BJ (cell line): ENCODE measurements at regions not wholly inside any gene's neighbourhood (a gene's known extent, or its start where the extent isn't known, plus 50 kb on each side); places are given as distances from the start of the nearest gene placed in this dataset.

Experiments
- CTCF ChIA-PET: fragments of 350-600 bp; formaldehyde crosslinking; extraction: SDS; loops from one replicate; lab custom pipeline; 2021; ENCODE audit warnings: antibody characterized with exemption, inconsistent platforms; lab: Yijun Ruan, JAX
- POLR2A ChIA-PET: fragments of 300-600 bp; sonication (Branson Sonifier 250); formaldehyde crosslinking; extraction: SDS; loops from one replicate; lab custom pipeline; 2021; ENCODE audit warnings: antibody characterized with exemption; lab: Charles Lee
- DNase-seq: peaks from one replicate; pipeline ENCODE4 v3.0.0-alpha.2; 2011; ENCODE audit warnings: low read depth
- H3K27me3 ChIP-seq: 2 replicates; pipeline ENCODE4 v1.6.0; 2011; ENCODE audit warnings: low read length; ENCODE audit not compliant: control insufficient read depth, insufficient read depth
- H3K36me3 ChIP-seq: 2 replicates; pipeline ENCODE4 v1.5.1; 2011; ENCODE audit warnings: low read length; ENCODE audit not compliant: control insufficient read depth, insufficient read depth
- H3K4me3 ChIP-seq: 2 replicates; pipeline ENCODE4 v1.5.1; 2011; ENCODE audit warnings: low read depth, mild to moderate bottlenecking, control low read depth, low read length
- TF ChIP-seq, protein P1 (sequence below): IDR thresholded peaks from 2 replicates; pipeline ENCODE4 v1.5.1; 2011; ENCODE audit warnings: low read depth, mild to moderate bottlenecking, control low read depth, inconsistent platforms, low read length, moderate library complexity; ENCODE audit not compliant: insufficient read depth

DNA sequence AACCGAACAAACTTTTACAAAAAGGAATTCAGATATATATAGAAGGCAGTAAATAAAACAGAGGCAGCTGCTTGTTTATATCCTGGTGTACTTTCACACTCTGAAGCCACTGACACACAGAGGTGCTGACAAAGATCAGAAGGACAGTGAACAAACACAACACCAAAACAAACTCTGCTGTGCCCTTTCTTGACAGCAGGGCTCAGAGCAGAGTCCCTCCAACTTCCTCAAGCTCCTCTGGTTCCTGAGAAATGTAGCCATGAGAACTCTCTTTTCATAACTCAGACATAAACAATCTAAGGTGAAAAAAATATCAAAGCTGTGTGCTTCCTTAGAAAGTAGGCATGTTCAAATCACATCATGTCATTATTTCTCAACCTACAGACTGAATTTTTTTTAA is 1052.8 kb upstream of the SPRY2 start:
- POLR2A ChIA-PET = no interaction called here

DNA sequence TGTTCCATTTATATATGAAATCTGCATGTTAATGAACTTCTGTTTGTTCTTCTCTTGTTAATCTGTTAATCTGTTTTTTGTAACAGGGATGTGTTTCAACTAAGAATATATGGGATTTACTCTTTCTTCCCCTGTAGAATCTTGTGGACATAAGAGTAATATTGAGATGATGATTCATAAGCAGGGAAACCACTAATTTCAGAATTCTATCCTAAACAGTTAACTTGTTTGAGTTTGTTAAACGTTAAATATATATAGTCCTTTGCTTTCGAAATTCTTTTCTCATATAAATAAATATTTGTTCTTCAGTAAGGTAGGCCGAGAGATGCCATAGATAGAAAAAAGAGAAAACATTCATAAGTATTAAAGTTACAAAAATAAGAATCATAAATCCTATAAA is 1052.2 kb upstream of the SPRY2 start:
- no peaks in the 10 kb centered on the region for H3K36me3 ChIP-seq
- TF ChIP-seq, protein P1, sequence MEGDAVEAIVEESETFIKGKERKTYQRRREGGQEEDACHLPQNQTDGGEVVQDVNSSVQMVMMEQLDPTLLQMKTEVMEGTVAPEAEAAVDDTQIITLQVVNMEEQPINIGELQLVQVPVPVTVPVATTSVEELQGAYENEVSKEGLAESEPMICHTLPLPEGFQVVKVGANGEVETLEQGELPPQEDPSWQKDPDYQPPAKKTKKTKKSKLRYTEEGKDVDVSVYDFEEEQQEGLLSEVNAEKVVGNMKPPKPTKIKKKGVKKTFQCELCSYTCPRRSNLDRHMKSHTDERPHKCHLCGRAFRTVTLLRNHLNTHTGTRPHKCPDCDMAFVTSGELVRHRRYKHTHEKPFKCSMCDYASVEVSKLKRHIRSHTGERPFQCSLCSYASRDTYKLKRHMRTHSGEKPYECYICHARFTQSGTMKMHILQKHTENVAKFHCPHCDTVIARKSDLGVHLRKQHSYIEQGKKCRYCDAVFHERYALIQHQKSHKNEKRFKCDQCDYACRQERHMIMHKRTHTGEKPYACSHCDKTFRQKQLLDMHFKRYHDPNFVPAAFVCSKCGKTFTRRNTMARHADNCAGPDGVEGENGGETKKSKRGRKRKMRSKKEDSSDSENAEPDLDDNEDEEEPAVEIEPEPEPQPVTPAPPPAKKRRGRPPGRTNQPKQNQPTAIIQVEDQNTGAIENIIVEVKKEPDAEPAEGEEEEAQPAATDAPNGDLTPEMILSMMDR = no peak
- H3K27me3 ChIP-seq = no peaks in the 10 kb centered on the region
- no peak for DNase-seq
- POLR2A ChIA-PET = no interaction called here
- CTCF ChIA-PET = no interaction called here
- H3K4me3 ChIP-seq = no peak overlapping the region

More for the DNA sequence above, 1052.8 kb upstream of the SPRY2 start:
- Histone ChIP-seq H3K27me3 (no peaks in the 10 kb centered on the region), H3K36me3 (no peaks in the 10 kb centered on the region), H3K4me3 (no peak overlapping the region)
- CTCF ChIA-PET = no interaction called here
- TF ChIP-seq, protein P1 = no peak
- DNase-seq = no peak

DNA sequence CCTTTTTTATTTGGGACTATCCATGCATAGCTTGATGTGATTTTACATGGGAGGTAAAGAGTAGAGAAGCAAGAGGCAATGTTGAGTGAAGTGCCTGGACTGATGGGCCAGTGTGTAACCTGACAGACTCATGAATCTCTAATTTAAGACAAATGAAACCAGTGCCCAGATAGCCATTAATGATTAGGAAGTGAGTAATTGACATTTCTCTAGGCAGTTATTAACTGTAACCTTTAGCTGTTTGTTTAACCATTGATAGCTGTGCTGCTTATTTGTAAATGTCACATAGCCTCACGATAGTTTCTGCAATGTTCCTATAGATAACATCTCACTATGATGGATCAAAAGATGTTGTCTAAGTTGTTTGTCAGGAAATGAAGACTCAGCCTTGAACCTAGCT is 1047.5 kb upstream of the SPRY2 start:
- TF ChIP-seq, protein P1 = no peak
- POLR2A ChIA-PET = no interaction called here

DNA sequence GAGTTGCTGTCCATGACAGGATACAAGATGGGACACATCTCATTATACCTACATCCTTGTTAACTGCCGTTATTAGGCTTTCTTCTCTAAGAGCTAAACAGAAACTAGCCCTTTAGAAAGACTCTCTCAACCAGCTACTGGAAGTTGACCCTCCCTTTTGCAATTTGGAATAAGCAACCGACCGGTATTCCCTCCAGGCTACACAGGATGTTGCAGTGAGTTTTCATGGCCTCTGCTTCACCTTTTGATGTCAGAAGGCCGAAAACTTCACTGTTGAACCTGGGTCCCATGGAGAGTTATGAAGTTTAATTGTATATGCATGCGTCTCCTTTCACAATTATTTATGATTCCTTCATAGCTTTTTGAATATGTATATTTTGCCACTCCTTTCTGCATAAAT is 1042.5 kb upstream of the SPRY2 start:
- CTCF ChIA-PET = no interaction called here
- TF ChIP-seq, protein P1 = no peak
- DNase-seq = no peak
- H3K4me3 ChIP-seq = no peak overlapping the region
- no peaks in the 10 kb centered on the region for H3K36me3 ChIP-seq
- no peaks in the 10 kb centered on the region for H3K27me3 ChIP-seq
- POLR2A ChIA-PET = no interaction called here

More for the DNA sequence above, 1047.5 kb upstream of the SPRY2 start:
- CTCF ChIA-PET = no interaction called here
- H3K4me3 ChIP-seq = no peak overlapping the region
- DNase-seq = no peak
- no peaks in the 10 kb centered on the region for H3K36me3 ChIP-seq
- no peaks in the 10 kb centered on the region for H3K27me3 ChIP-seq

DNA sequence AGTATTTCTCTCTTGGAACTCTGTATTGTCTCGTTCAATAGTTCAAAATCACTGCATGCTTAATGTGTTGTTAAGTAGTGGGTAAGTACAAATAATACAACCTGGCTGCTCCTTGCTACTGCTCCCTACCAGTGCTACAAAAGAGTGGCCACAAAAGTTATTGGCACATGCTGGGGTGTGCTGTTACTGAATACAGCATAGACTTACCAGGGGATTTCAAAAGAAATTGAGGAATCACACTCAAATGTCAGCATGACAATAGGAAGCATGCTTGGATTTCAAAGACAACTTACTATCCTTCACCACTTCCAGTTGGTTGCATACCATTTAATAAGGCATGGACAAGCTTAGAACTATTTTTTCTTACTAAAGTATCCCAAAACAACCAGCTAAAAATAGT is 1041.3 kb upstream of the SPRY2 start:
- Histone ChIP-seq H3K4me3 (no peak overlapping the region), H3K27me3 (no peaks in the 10 kb centered on the region), H3K36me3 (no peaks in the 10 kb centered on the region)
- TF ChIP-seq, protein P1 = no peak
- no peak for DNase-seq
- ChIA-PET POLR2A (no interaction called here), CTCF (no interaction called here)
